CD4-positive, alpha-beta T cell treated with Interleukin-6 for 4 hours (primary cell): ENCODE measurements at regions not wholly inside any gene's neighbourhood (a gene's known extent, or its start where the extent isn't known, plus 50 kb on each side); places are given as distances from the start of the nearest gene placed in this dataset.
"Not testable (repeated sequence)": the region's sequence is repeated elsewhere in the genome, so short reads cannot be mapped to it uniquely, and the experiment has no call there.

Experiments used
- DNase-seq: peaks from one replicate; pipeline ENCODE4 v3.0.0-alpha.2; 2020; ENCODE audit warnings: mixed read lengths

- not testable (repeated sequence) for DNase-seq
Measured at GRCh38 chr2:89876445-89876844, 1185.0 kb downstream of the RPIA start.

DNA sequence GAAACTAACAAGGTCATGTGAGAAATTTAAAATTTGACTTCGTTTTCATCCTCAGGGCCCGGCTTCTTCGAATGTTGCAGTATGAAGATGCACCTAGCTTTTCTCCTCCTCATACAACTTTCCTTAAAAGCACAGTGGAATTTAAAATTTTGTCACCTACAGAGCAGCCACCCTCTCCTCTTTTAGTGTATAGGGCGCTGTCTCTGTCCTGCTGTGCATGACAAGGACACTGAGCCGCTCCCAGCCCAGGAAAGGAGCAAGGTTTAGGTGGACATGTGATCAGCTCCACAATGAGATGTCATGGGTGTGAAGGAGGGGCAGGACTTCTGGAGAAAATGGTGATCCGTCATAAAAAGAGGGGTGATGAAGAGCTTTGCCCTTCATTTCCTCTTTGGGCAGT lies 1185.4 kb downstream of the RPIA start:
- not testable (repeated sequence) for DNase-seq

DNA sequence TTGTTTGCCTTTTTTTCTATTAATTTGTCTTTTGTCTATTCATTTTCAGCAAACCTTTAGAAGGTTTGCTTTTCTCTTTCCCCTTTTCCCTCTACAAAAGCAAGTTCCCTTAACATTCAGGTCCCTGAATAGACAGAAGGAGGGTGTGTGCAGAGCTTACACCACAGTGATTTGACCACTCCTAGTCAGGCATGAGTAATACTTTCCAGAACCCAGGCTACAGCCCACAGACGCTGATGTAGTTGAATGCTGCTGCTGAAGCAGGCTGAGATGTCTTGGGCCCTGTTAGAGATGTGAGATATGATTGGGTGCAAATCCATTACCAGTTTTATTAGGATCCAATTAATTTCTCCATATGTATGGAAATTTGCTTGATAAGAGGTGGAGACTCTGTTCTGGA lies 1191.4 kb downstream of the RPIA start:
- not testable (repeated sequence) for DNase-seq

DNA sequence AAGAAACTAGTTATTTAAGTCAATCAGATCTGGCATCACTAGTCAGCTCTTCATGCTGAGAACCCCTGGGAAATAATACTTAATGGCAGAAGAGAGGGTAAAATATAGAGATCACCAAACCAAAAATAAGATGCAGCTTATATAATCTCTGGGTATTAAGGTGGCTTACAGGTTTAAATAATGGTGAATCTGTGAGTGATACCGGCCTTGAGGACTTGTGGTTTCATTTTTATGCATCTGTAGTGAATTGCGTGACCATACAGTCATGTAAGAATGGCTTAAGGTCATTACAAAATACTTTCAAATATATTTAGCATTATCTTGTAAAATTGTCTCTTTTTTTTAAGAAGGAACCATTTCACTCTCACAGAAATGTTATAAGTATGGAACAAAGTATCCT lies 1192.2 kb downstream of the RPIA start:
- DNase-seq: not testable (repeated sequence)

DNA sequence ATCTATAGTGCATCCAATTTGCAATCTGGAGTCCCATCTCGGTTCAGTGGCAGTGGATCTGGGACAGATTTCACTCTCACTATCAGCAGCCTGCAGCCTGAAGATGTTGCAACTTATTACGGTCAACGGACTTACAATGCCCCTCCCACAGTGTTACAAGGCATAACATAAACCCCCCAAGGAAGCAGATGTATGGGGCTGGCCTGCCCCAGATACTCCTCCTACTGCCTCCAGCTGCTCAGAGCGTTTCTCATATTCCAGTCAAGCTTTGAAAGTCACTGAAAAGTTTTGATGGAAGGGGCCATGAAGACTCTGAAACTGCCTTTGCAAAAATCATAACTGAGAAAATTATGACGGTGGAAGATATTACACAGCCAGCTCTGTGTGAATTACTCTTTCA lies 1193.6 kb downstream of the RPIA start:
- not testable (repeated sequence) for DNase-seq

- not testable (repeated sequence) for DNase-seq
Measured at GRCh38 chr2:89888693-89889092, 1197.2 kb downstream of the RPIA start.

DNA sequence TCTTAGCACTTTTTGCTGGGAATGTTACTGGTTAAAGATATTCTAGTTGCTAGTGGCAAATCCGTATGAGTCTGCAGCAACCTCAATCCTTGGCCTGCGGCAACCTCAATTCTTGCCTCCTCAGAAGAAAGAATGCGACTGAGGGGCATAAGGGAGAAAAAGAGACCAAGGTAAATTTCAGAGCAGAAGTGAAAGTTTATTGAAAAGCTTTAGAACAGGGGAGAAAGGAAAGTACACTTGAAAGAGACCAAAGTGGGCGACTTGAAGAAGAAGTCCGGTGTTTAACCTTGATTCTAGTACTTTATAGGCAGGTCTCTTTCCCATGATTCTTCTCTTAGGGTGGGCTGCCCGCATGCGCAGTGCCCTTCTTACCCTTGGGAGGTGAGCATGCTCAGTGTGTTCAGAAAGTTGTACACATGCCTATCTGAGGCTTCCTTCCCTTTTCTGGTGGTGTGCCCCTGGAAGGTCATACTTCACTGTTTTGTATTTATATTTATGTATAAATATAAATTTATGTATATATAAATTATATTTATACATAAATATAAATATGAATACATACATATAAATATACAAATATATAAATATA lies 1198.8 kb downstream of the RPIA start:
- DNase-seq: not testable (repeated sequence)

- not testable (repeated sequence) for DNase-seq
Measured at GRCh38 chr2:89894988-89895387, 1203.5 kb downstream of the RPIA start.

- DNase-seq: not testable (repeated sequence)
Measured at GRCh38 chr2:89895629-89896028, 1204.2 kb downstream of the RPIA start.

DNA sequence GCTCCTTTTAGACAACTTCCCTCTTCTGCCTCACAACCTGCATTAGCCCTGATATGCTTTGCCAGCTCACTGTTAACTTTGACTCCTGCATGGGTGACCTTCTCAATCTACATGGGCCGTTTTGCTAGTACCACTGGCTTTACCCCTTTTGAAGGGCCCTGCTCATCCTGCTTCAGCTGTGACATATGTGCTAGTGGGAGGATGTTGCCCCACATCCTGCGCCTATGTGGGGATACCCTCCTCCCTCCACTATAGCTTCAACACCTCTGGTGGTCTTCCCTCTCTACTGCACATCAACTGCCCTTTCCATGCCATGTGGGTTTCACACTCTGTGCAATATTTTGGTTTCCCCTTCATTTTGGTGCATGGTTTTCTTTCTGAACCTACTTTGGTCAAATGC lies 1235.5 kb downstream of the RPIA start:
- DNase-seq: not testable (repeated sequence)

DNA sequence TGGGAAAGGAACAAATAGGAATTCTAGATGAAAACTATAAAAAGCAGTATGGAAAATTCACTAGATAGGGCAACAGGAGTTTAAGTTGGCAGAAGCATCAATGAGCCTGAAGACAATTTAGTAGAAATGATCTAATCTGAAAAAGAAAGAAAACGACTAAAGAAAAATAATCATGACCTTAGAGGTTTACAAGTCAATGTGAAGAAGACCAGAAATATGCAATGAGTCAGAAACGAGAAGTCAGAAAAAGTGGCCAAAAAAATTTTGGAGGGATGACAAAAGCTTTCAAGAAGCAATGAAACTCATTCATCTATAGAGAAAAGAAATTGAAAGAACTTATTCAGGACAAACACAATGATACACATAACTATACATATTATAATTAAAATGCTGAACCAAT lies 1244.0 kb downstream of the RPIA start:
- DNase-seq: not testable (repeated sequence)

DNA sequence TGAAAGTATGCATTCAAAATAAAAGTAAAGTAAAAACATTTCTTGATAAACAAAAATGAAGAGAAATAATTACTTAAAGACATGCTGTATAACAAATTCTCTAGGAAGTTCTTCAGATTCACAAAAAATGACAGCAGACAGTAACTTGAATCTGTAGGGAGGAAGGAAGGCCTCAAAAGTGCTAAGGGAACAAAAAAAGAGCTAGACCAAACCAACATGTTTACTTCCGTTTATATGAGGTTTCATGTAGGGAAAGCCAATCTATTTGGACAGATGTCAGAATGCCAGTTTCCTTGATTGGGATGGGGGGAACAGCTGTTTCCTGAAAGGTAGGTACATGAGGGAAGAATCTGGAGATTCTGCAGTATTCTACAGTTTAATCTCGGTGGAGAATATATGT lies 1244.5 kb downstream of the RPIA start:
- not testable (repeated sequence) for DNase-seq

DNA sequence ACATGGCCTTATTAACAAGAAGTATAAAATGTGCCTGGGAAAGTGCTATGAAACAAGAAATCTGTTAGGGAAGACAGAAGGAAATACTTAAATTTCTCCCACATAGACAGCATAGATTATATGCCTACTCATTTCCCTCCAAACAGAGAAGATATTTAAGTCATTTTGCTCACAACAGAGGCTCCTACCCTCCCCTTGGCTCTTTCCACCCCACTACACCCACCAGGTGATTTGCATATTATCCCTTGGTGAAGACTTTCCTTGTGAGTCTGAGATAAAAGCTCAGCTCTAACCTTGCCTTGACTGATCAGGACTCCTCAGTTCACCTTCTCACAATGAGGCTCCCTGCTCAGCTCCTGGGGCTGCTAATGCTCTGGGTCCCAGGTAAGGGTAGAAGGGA lies 1245.1 kb downstream of the RPIA start:
- DNase-seq: not testable (repeated sequence)

DNA sequence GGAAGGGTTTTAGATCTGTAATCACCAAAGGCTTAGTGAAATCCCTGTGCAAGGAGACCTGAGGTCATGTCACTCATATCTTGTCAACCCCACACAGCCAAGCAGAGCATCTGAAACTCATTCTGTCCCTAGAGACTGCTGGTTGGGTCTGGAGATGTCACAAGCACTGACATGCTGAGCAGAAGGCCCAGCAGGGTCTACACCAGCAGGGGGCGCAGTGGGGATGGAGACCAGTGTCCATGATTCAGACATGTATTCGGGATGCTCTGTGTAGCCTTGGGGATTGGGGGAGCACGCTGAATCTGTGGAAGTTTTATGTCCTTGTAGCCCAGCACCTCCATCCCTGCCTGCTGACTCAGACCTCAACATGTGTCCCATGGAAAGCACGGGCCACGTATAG lies 1247.3 kb downstream of the RPIA start:
- DNase-seq: not testable (repeated sequence)

- not testable (repeated sequence) for DNase-seq
Measured at GRCh38 chr2:89944267-89944666, 1252.8 kb downstream of the RPIA start.

GRCh38 chr2:89945004-89945616 lies 1253.6 kb downstream of the RPIA start:
- DNase-seq: not testable (repeated sequence)

GRCh38 chr2:89947208-89947815 lies 1255.8 kb downstream of the RPIA start:
- DNase-seq: not testable (repeated sequence)

- DNase-seq: not testable (repeated sequence)
Measured at GRCh38 chr2:89948102-89948501, 1256.6 kb downstream of the RPIA start.

DNA sequence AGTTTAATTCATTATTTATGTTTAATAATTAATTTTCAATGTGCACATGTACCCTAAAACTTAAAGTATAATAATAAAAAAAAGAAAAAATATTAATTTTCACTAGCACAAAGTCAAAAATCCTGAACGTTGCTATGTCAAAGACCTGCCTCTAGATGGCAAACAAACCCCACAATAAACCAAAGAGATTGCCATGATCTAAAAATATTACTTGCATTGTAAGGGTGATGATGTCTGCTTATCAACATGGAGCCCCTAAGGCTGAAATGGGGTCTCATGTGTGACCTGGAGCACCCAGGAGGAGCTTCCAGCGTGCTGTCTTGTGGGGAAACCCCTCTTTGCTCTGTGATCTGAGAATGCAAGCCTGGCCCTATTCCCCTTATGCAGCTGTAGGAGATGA lies 1259.3 kb downstream of the RPIA start:
- DNase-seq: not testable (repeated sequence)

DNA sequence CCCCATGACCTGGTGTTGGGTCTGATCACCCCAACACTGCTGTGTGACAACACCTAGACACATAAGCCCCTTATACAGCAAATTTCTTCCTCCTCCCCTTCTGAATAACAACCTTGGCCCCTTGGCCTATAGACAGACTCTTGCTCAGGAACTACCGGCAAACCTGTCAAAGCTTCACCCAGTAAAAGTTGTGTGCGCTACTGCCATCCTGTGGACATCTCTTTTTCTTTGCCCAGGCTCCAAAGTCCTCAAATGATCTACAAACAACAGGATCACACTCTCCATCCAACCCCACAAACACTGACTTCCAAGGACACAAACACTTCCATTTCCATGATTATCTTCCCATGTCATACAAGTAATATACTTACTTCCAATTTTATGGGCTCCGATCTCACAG lies 1265.8 kb downstream of the RPIA start:
- DNase-seq: not testable (repeated sequence)

GRCh38 chr2:89959729-89960378 lies 1268.4 kb downstream of the RPIA start:
- not testable (repeated sequence) for DNase-seq

GRCh38 chr2:89960570-89960969 lies 1269.1 kb downstream of the RPIA start:
- not testable (repeated sequence) for DNase-seq

DNA sequence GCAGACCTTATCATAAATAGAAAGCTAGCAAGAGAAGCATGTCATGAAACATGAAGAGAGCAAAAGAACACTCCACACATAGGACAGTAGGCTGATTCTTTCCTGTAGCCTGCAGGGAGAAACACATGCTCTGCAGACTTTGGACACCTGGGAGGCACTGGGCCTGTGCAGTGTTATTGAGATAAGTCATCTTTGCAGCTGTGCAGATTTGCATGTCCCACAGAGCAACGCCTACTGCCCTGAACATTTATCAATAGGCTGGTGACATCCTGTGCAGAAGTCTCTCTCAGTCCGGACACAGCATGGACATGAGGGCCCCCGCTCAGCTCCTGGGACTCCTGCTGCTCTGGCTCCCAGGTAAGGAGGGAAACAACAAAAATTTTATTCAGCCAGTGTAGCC lies 1277.1 kb downstream of the RPIA start:
- DNase-seq: not testable (repeated sequence)

DNA sequence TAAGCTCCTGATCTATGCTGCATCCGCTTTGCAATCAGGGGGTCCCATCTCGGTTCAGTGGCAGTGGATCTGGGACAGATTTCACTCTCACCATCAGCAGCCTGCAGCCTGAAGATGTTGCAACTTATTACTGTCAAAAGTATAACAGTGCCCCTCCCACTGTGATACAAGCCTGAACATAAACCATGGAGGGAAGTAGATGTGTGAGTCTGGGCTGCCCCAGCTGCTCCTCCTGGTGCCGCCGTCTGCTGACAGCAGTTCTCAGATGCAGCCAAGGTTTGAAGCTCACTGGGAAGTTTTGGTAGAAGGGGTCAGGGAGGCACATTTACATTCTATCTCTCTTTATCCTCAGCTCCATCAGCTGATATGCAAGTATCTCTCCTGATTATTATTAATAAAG lies 1277.7 kb downstream of the RPIA start:
- DNase-seq: not testable (repeated sequence)
